GM13976 (cell line): ENCODE measurements at regions not wholly inside any gene's neighbourhood (a gene's known extent, or its start where the extent isn't known, plus 50 kb on each side); places are given as distances from the start of the nearest gene placed in this dataset.

Source experiments
- DNase-seq: peaks from one replicate; pipeline ENCODE4 v3.0.0; 2012; ENCODE audit warnings: low spot score
- CTCF ChIP-seq: IDR thresholded peaks from 2 replicates; pipeline ENCODE4 v1.5.1; 2012; ENCODE audit warnings: borderline replicate concordance, mild to moderate bottlenecking; ENCODE audit not compliant: insufficient read depth; ENCODE audit errors: extremely low read depth, missing control alignments, control extremely low read depth
- in situ Hi-C: fragments of 300-500 bp; cut with MboI; formaldehyde crosslinking; loops from one replicate; pipeline ENCODE4 v1.12.0; 2022; ENCODE audit warnings: low sequenced_read_pairs, mixed read lengths, inconsistent platforms; ENCODE audit not compliant: unreplicated experiment

GRCh38 chr2:211181626-211182025, 625.2 kb downstream of the CPS1 start:
- TF ChIP-seq CTCF, result no peak
- in situ Hi-C loops, result no loop called here
- no peak for DNase-seq

GRCh38 chr2:211187602-211188001, 631.2 kb downstream of the CPS1 start:
- no peak for TF ChIP-seq CTCF
- in situ Hi-C loops, result no loop called here
- no peak for DNase-seq

- DNase-seq, result no peak
Observed at GRCh38 chr2:211203986-211204385, 647.6 kb downstream of the CPS1 start.

GRCh38 chr2:211204456-211204855, 648.1 kb downstream of the CPS1 start:
- TF ChIP-seq CTCF, result no peak
- no peak for DNase-seq
- in situ Hi-C loops, result no loop called here

More at GRCh38 chr2:211203986-211204385, 647.6 kb downstream of the CPS1 start:
- in situ Hi-C loops, result no loop called here
- no peak for TF ChIP-seq CTCF

- no peak for DNase-seq
- no peak for TF ChIP-seq CTCF
- in situ Hi-C loops, result no loop called here
Observed at GRCh38 chr2:211204902-211205301, 648.5 kb downstream of the CPS1 start.

GRCh38 chr2:211205358-211205757, 649.0 kb downstream of the CPS1 start:
- TF ChIP-seq CTCF, result no peak
- no peak for DNase-seq
- in situ Hi-C loops, result no loop called here

- DNase-seq, result no peak
- TF ChIP-seq CTCF, result no peak
- in situ Hi-C loops, result no loop called here
Observed at GRCh38 chr2:211205836-211206235, 649.4 kb downstream of the CPS1 start.
